K562 (cell line): ENCODE measurements at regions not wholly inside any gene's neighbourhood (a gene's known extent, or its start where the extent isn't known, plus 50 kb on each side); places are given as distances from the start of the nearest gene placed in this dataset.
A peak's percentile ranks its signal among the peaks of the same experiment; 100 is the strongest.

Experiments used
- ATAC-seq: fragments of 200-7000 bp; cut with Tn5 transposase; 3 replicates; pipeline ENCODE4 v1.9.1; 2020; ENCODE audit warnings: moderate library complexity
- BruUV-seq: library from RNA; stranded (reverse); fragments of 400-500 nt; replicated peaks from 2 replicates; lab custom pipeline; 2021; lab: Mats Ljungman, UMichigan
- CTCF ChIA-PET: fragments of 300-600 bp; formaldehyde crosslinking; extraction: SDS; loops from one replicate; lab custom pipeline; 2021; ENCODE audit warnings: low intra/inter-chr PET ratio; lab: Yijun Ruan, JAX
- POLR2A ChIA-PET: fragments of 300-600, 350-650 bp; sonication (Branson Sonifier 250); formaldehyde crosslinking; extraction: SDS; loops from one replicate; lab custom pipeline; 2021; ENCODE audit warnings: antibody characterized with exemption, inconsistent platforms; lab: Yijun Ruan, JAX
- DNase-seq, 4 experiments: peaks; one replicate each; pipeline versions ENCODE4 v3.0.0 to v3.0.0-alpha.2; 2011 to 2018; ENCODE audit warnings: low spot score in 3 of 4, mixed read lengths in 3 of 4; ENCODE audit errors: extremely low read depth in 1 of 4
- FAIRE-seq: peaks from 2 replicates; lab custom pipeline; 2011; peaks lifted over from hg19 to GRCh38; lab: Jason Lieb, UNC
- H2AFZ ChIP-seq: 2 replicates; pipeline ENCODE4 v1.6.0; 2011; ENCODE audit warnings: low read depth, low read length, control low read depth, inconsistent platforms
- H3K27ac ChIP-seq: fragments of 200-600 bp; 3 replicates; pipeline ENCODE4 v1.8.0; 2011; ENCODE audit warnings: low read depth, mild to moderate bottlenecking, control low read depth, inconsistent platforms, low read length, moderate library complexity, mixed read lengths; ENCODE audit errors: extremely low read depth
- H3K27me3 ChIP-seq, 2 experiments: fragments of 300-600 bp in 1 of 2; 2 replicates in 1 of 2; 3 replicates in 1 of 2; pipeline versions ENCODE4 v1.6.0 to v1.8.0; 2011; ENCODE audit warnings: inconsistent platforms in 2 of 2, low read length in 2 of 2, mild to moderate bottlenecking in 1 of 2, mixed read lengths in 1 of 2, moderate library complexity in 1 of 2; ENCODE audit not compliant: control insufficient read depth in 2 of 2, insufficient read depth in 2 of 2
- H3K36me3 ChIP-seq: fragments of 300-600 bp; 3 replicates; pipeline ENCODE4 v1.8.0; 2011; ENCODE audit warnings: mild to moderate bottlenecking, low read length, inconsistent platforms; ENCODE audit not compliant: control insufficient read depth, insufficient read depth
- H3K4me1 ChIP-seq, 2 experiments: fragments of 200-600 bp in 1 of 2; replicated peaks in 1 of 2; 2 replicates in 1 of 2; 3 replicates in 1 of 2; pipeline versions ENCODE4 v1.5.1 to v1.8.0; 2011; ENCODE audit warnings: inconsistent platforms in 2 of 2, low read length in 2 of 2, mild to moderate bottlenecking in 1 of 2, mixed read lengths in 1 of 2, moderate library complexity in 1 of 2; ENCODE audit not compliant: control insufficient read depth in 2 of 2, insufficient read depth in 2 of 2
- H3K4me2 ChIP-seq: 2 replicates; pipeline ENCODE4 v1.6.1; 2011; ENCODE audit warnings: low read length, control low read depth, inconsistent platforms, mixed read lengths; ENCODE audit not compliant: insufficient read depth
- H3K4me3 ChIP-seq: fragments of 200-600 bp; sonication (generic), shearing (Covaris generic); 2 replicates; pipeline ENCODE4 v1.5.1; 2016; ENCODE audit warnings: control low read depth, inconsistent platforms
- H3K79me2 ChIP-seq: fragments of 200-600 bp; 3 replicates; pipeline ENCODE4 v1.8.0; 2011; ENCODE audit warnings: low read length, inconsistent platforms; ENCODE audit not compliant: control insufficient read depth, insufficient read depth
- H3K9ac ChIP-seq, 2 experiments: 2 replicates each; pipeline versions ENCODE4 v1.6.0 to v1.6.1; 2011; ENCODE audit warnings: low read depth in 2 of 2, low read length in 2 of 2, control low read depth in 1 of 2, inconsistent platforms in 1 of 2, mild to moderate bottlenecking in 1 of 2, mixed read lengths in 1 of 2; ENCODE audit not compliant: insufficient read depth in 1 of 2
- H3K9me1 ChIP-seq: one replicate; pipeline ENCODE4 v1.6.0; 2011; ENCODE audit warnings: inconsistent platforms, mild to moderate bottlenecking, low read length, moderate library complexity; ENCODE audit not compliant: control insufficient read depth, insufficient read depth
- H3K9me3 ChIP-seq: replicated peaks from 2 replicates; pipeline ENCODE4 v1.5.1; 2011; ENCODE audit warnings: low read depth, low read length, inconsistent platforms; ENCODE audit not compliant: control insufficient read depth, insufficient read depth
- H4K20me1 ChIP-seq: replicated peaks from 2 replicates; pipeline ENCODE4 v1.6.1; 2011; ENCODE audit warnings: low read length, inconsistent platforms, mixed read lengths; ENCODE audit not compliant: control insufficient read depth, insufficient read depth
- C11orf30 ChIP-seq: fragments of 450-650 bp; IDR thresholded peaks from 2 replicates; pipeline ENCODE4 v1.6.1; 2016; ENCODE audit warnings: low read depth, mild to moderate bottlenecking
- CEBPG ChIP-seq, 3 experiments: fragments of 200-800 bp in 1 of 3; sonication (Bioruptor generic) in 1 of 3; sonication (generic) in 1 of 3; formaldehyde crosslinking in 1 of 3; IDR thresholded peaks in 2 of 3; conservative IDR thresholded peaks in 1 of 3; 2 replicates each; pipeline versions ENCODE4 v1.6.1 to v1.8.0; 2016 to 2022; ENCODE audit warnings: missing compliant biosample characterization in 2 of 3, missing genetic modification characterization in 2 of 3, mild to moderate bottlenecking in 1 of 3, missing genetic modification reagents in 1 of 3
- KDM1A ChIP-seq, 2 experiments: fragments of 450-650 bp; IDR thresholded peaks; 2 replicates each; pipeline ENCODE4 v1.6.1; 2016; ENCODE audit warnings: mild to moderate bottlenecking in 2 of 2
- MAFF ChIP-seq: IDR thresholded peaks from 2 replicates; pipeline ENCODE4 v1.6.1; 2012; ENCODE audit warnings: low read length, improper control_type of control experiment
- MAFG ChIP-seq: fragments of 450-650 bp; conservative IDR thresholded peaks from 2 replicates; pipeline ENCODE4 v1.6.1; 2016; ENCODE audit warnings: missing genetic modification characterization, missing compliant biosample characterization
- MAFK ChIP-seq: IDR thresholded peaks from 2 replicates; pipeline ENCODE4 v1.6.1; 2011; ENCODE audit warnings: low read length, improper control_type of control experiment
- MIER1 ChIP-seq: fragments of 450-650 bp; IDR thresholded peaks from 2 replicates; pipeline ENCODE4 v1.6.1; 2016; ENCODE audit warnings: antibody characterized with exemption, mild to moderate bottlenecking, low read depth
- THAP12 ChIP-seq: fragments of 250-450 bp; sonication (Bioruptor Pico); IDR thresholded peaks from 2 replicates; pipeline ENCODE4 v1.9.0; 2021; ENCODE audit warnings: mild to moderate bottlenecking, inconsistent platforms
- ZBTB40 ChIP-seq, 2 experiments: fragments of 450-650 bp in 1 of 2; sonication (generic) in 1 of 2; formaldehyde crosslinking in 1 of 2; IDR thresholded peaks; 2 replicates each; pipeline versions ENCODE4 v1.7.1 to v1.9.0; 2016 to 2022; ENCODE audit warnings: inconsistent platforms in 1 of 2, mild to moderate bottlenecking in 1 of 2, missing genetic modification reagents in 1 of 2
- ZBTB7A ChIP-seq: IDR thresholded peaks from 2 replicates; pipeline ENCODE4 v1.6.1; 2011; ENCODE audit warnings: low read depth, mild to moderate bottlenecking, low read length, moderate library complexity, borderline replicate concordance; ENCODE audit not compliant: control insufficient read depth
- ZNF696 ChIP-seq: fragments of 250-450 bp; sonication (Bioruptor Pico); conservative IDR thresholded peaks from 2 replicates; pipeline ENCODE4 v1.4.0; 2020; ENCODE audit warnings: mild to moderate bottlenecking, moderate library complexity
- WGBS: fragments of 100-300 bp; shearing (Covaris generic); methylation state at CpG from one replicate; pipeline ENCODE4 v1.1.6; 2016; ENCODE audit warnings: low coverage, mixed read lengths; ENCODE audit not compliant: insufficient coverage; ENCODE audit errors: missing lambda C conversion rate; 5-methylcytosine and 5-hydroxymethylcytosine counted together
- in situ Hi-C: fragments of 300-500 bp; cut with MboI; formaldehyde crosslinking; loops from 4 replicates; pipeline ENCODE4 v1.15.0; 2018; ENCODE audit warnings: inconsistent platforms, mixed read lengths
- intact Hi-C: fragments of 100-400 bp; cut with micrococcal nuclease; formaldehyde crosslinking; loops from 2 replicates; pipeline ENCODE4 v1.14.2; 2022

DNA sequence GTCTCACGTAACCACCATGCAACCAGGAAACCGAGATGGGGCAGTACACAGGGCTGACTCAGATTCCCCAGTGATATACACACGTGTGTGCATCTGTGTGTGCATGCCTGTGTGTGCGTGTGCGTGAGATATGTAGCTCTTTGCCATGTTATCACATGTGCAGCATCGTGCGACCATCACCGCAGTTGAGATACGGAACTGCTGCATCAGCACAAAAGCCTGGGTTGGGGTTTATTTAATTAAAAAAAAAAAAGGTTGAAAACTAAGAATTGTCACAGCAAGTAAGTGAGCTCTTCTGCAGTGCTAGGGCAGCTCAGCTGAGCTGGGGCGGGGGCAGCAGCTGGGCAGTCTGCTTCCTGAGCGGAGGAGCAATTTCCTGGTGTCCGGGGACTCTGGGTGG, 152.5 kb downstream of the RBFOX3 start:
- Histone ChIP-seq H3K9ac (no peak overlapping the region), H3K27me3 (peaks cover 0 to 40% of the 10 kb centered on the region in 2 experiments; a peak in 4 of 5 replicates), H3K9me1 (peaks cover 4% of the 10 kb centered on the region), H3K4me2 (no peak overlapping the region), H2AFZ (no peak overlapping the region), H3K4me3 (no peak overlapping the region), H3K27ac (no peak overlapping the region), H3K9me3 (no peaks in the 10 kb centered on the region), H3K4me1 (peaks cover 0 to 2% of the 10 kb centered on the region in 2 experiments; a peak in 2 of 5 replicates), H3K36me3 (no peaks in the 10 kb centered on the region), H3K79me2 (no peaks in the 10 kb centered on the region), H4K20me1 (no peaks in the 10 kb centered on the region; the same call in 1 of the 2 replicates)
- POLR2A ChIA-PET, result interaction anchor here (0.7 kb wide), 1 partner anchor 19 kb away, joined by 3 read pairs; no protein-coding TSS in a partner anchor
- intact Hi-C loops (no loop called here), in situ Hi-C loops (no loop called here)
- DNase-seq (no peak), ATAC-seq (no peak), FAIRE-seq (no peak)
- CTCF ChIA-PET, result interaction anchor here (0.5 kb wide), 1 partner anchor 516 kb away, joined by 3 read pairs; no protein-coding TSS in a partner anchor
- no TSS peak for BruUV-seq
- 12% methylated on average over 12 of the region's 12 CpGs for WGBS
- TF ChIP-seq KDM1A (IDR thresholded peaks at IDR 0.05), result peak in 1 of 2 experiments; percentile 47; a peak in 1 of 4 replicates
- peak; percentile 88 for TF ChIP-seq MAFG (tag)
- peak; percentile 80 for TF ChIP-seq C11orf30
- TF ChIP-seq THAP12 (CRISPR knock-in tag), result no peak
- peak; percentile 77 for TF ChIP-seq MAFK
- TF ChIP-seq CEBPG (CRISPR knock-in tag; IDR thresholded peaks at IDR 0.05), result no peak
- TF ChIP-seq CEBPG (tag; conservative IDR thresholded peaks at IDR 0.05 in 1 of 2, IDR thresholded peaks at IDR 0.05 in 1 of 2), result peak in 1 of 2 experiments; percentile 60; a peak in 1 of 4 replicates
- TF ChIP-seq ZBTB7A, result no peak
- peak; percentile 73 for TF ChIP-seq MAFF
- TF ChIP-seq ZBTB40 (IDR thresholded peaks at IDR 0.05), result no peak
- TF ChIP-seq ZBTB40 (CRISPR knock-in tag; IDR thresholded peaks at IDR 0.05), result no peak
- TF ChIP-seq ZNF696 (CRISPR knock-in tag), result no peak
- TF ChIP-seq MIER1, result no peak
